C4-2B (cell line): ENCODE measurements at regions not wholly inside any gene's neighbourhood (a gene's known extent, or its start where the extent isn't known, plus 50 kb on each side); places are given as distances from the start of the nearest gene placed in this dataset.

ENCODE experiments used
- CTCF ChIP-seq: fragments of 450-650 bp; conservative IDR thresholded peaks from 2 replicates; pipeline ENCODE4 v1.5.1; 2017; ENCODE audit warnings: mild to moderate bottlenecking
- ZFX ChIP-seq: fragments of 450-650 bp; IDR thresholded peaks from 2 replicates; pipeline ENCODE4 v1.6.1; 2017

- TF ChIP-seq CTCF (no peak), ZFX (no peak)
These were observed 84.7 kb upstream of the LGR5 start for GRCh38 chr12:71354871-71355270.
